ENCODE measurements at regions not wholly inside any gene's neighbourhood (a gene's known extent, or its start where the extent isn't known, plus 50 kb on each side); places are given as distances from the start of the nearest gene placed in this dataset.

GRCh38 chr2:226652983-226653765, 146.4 kb downstream of the IRS1 start:
- DNase-seq (ENCODE audit: low spot score): no peak

GRCh38 chr2:226652369-226652768, 147.3 kb downstream of the IRS1 start:
- DNase-seq (ENCODE audit: low spot score): peak; percentile 73

- peak; percentile 84 for DNase-seq (ENCODE audit: low spot score)
Measured at GRCh38 chr2:226649871-226650660, 149.6 kb downstream of the IRS1 start.

GRCh38 chr2:226649201-226649600, 150.4 kb downstream of the IRS1 start:
- no peak for DNase-seq (ENCODE audit: low spot score)

GRCh38 chr2:226647621-226648518, 151.8 kb downstream of the IRS1 start:
- DNase-seq (ENCODE audit: low spot score): no peak

GRCh38 chr2:226644399-226644865, 155.2 kb downstream of the IRS1 start:
- DNase-seq (ENCODE audit: low spot score): peak; percentile 56

GRCh38 chr2:226643946-226644282, 155.7 kb downstream of the IRS1 start:
- no peak for DNase-seq (ENCODE audit: low spot score)

- no peak for DNase-seq (ENCODE audit: low spot score)
Measured at GRCh38 chr2:226643030-226643945, 156.3 kb downstream of the IRS1 start.

GRCh38 chr2:226641008-226641407, 158.6 kb downstream of the IRS1 start:
- no peak for DNase-seq (ENCODE audit: low spot score)

- no peak for DNase-seq (ENCODE audit: low spot score)
Measured at GRCh38 chr2:226640501-226640900, 159.1 kb downstream of the IRS1 start.

- DNase-seq (ENCODE audit: low spot score): no peak
Measured at GRCh38 chr2:226639550-226639949, 160.1 kb downstream of the IRS1 start.

- no peak for DNase-seq (ENCODE audit: low spot score)
Measured at GRCh38 chr2:226638576-226638975, 161.0 kb downstream of the IRS1 start.

- DNase-seq (ENCODE audit: low spot score): no peak
Measured at GRCh38 chr2:226637383-226637782, 162.2 kb downstream of the IRS1 start.

- DNase-seq (ENCODE audit: low spot score): no peak
Measured at GRCh38 chr2:226636586-226636985, 163.0 kb downstream of the IRS1 start.

- no peak for DNase-seq (ENCODE audit: low spot score)
Measured at GRCh38 chr2:226634943-226635604, 164.5 kb downstream of the IRS1 start.

GRCh38 chr2:226631671-226632070, 167.9 kb downstream of the IRS1 start:
- no peak for DNase-seq (ENCODE audit: low spot score)

- no peak for DNase-seq (ENCODE audit: low spot score)
Measured at GRCh38 chr2:226631187-226631586, 168.4 kb downstream of the IRS1 start.

GRCh38 chr2:226625946-226626345, 173.7 kb downstream of the IRS1 start:
- DNase-seq (ENCODE audit: low spot score): no peak

GRCh38 chr2:226623587-226624368, 175.8 kb downstream of the IRS1 start:
- DNase-seq (ENCODE audit: low spot score): no peak

- DNase-seq (ENCODE audit: low spot score): no peak
Measured at GRCh38 chr2:226622484-226622883, 177.1 kb downstream of the IRS1 start.

Data from AG08395 (cell line).